ENCODE measurements at regions not wholly inside any gene's neighbourhood (a gene's known extent, or its start where the extent isn't known, plus 50 kb on each side); places are given as distances from the start of the nearest gene placed in this dataset.

GRCh38 chr10:23975431-23975830 lies 233.5 kb upstream of the KIAA1217 start:
- TF ChIP-seq CTCF (conservative IDR thresholded peaks at IDR 0.05) = no peak
- no peak for TF ChIP-seq EZH2 (IDR thresholded peaks at IDR 0.05; ENCODE audit: low read depth)
